ENCODE measurements at regions not wholly inside any gene's neighbourhood (a gene's known extent, or its start where the extent isn't known, plus 50 kb on each side); places are given as distances from the start of the nearest gene placed in this dataset.

GRCh38 chr1:22362626-22363402, 88.8 kb upstream of the ZBTB40 start:
- no peak for DNase-seq

- DNase-seq, result no peak
These were observed 88.0 kb upstream of the ZBTB40 start for GRCh38 chr1:22363403-22364325.

GRCh38 chr1:22364326-22364650, 87.4 kb upstream of the ZBTB40 start:
- no peak for DNase-seq

GRCh38 chr1:22364764-22365163, 86.9 kb upstream of the ZBTB40 start:
- DNase-seq, result no peak

GRCh38 chr1:22365331-22366295, 86.0 kb upstream of the ZBTB40 start:
- no peak for DNase-seq

- DNase-seq, result no peak
These were observed 85.3 kb upstream of the ZBTB40 start for GRCh38 chr1:22366346-22366745.

GRCh38 chr1:22368125-22368524, 83.5 kb upstream of the ZBTB40 start:
- no peak for DNase-seq

GRCh38 chr1:22369294-22370189, 82.1 kb upstream of the ZBTB40 start:
- DNase-seq, result no peak

- DNase-seq, result no peak
These were observed 81.5 kb upstream of the ZBTB40 start for GRCh38 chr1:22370190-22370498.

GRCh38 chr1:22371408-22371807, 80.2 kb upstream of the ZBTB40 start:
- no peak for DNase-seq

GRCh38 chr1:22373252-22373651, 78.4 kb upstream of the ZBTB40 start:
- no peak for DNase-seq

- no peak for DNase-seq
These were observed 77.7 kb upstream of the ZBTB40 start for GRCh38 chr1:22374001-22374400.

GRCh38 chr1:22375601-22376000, 76.0 kb upstream of the ZBTB40 start:
- DNase-seq, result no peak

GRCh38 chr1:22376001-22376400, 75.7 kb upstream of the ZBTB40 start:
- DNase-seq, result no peak

- no peak for DNase-seq
These were observed 75.1 kb upstream of the ZBTB40 start for GRCh38 chr1:22376546-22376945.

GRCh38 chr1:22376976-22377375, 74.7 kb upstream of the ZBTB40 start:
- DNase-seq, result no peak

- no peak for DNase-seq
These were observed 72.1 kb upstream of the ZBTB40 start for GRCh38 chr1:22379566-22379965.

GRCh38 chr1:22380024-22380785, 71.4 kb upstream of the ZBTB40 start:
- DNase-seq, result no peak

- no peak for DNase-seq
These were observed 67.9 kb upstream of the ZBTB40 start for GRCh38 chr1:22383526-22384294.

GRCh38 chr1:22385537-22385936, 66.1 kb upstream of the ZBTB40 start:
- DNase-seq, result no peak

GRCh38 chr1:22386774-22387173, 64.9 kb upstream of the ZBTB40 start:
- no peak for DNase-seq

Measured in activated effector memory CD4-positive, alpha-beta T cell treated with anti-CD3 and anti-CD28 coated beads, Interleukin-2, amount 50 U/mL, for 16 hours (primary cell).